ENCODE measurements at regions not wholly inside any gene's neighbourhood (a gene's known extent, or its start where the extent isn't known, plus 50 kb on each side); places are given as distances from the start of the nearest gene placed in this dataset.

GRCh38 chr10:88178758-88179157 lies 315.3 kb downstream of the PTEN start:
- no peak for DNase-seq

GRCh38 chr10:88179831-88180230 lies 316.4 kb downstream of the PTEN start:
- no peak for DNase-seq

GRCh38 chr10:88181902-88182600 lies 318.6 kb downstream of the PTEN start:
- DNase-seq = no peak

- DNase-seq = no peak
Observed at GRCh38 chr10:88182601-88182930, 319.1 kb downstream of the PTEN start.

GRCh38 chr10:88184543-88185297 lies 321.3 kb downstream of the PTEN start:
- no peak for DNase-seq

- DNase-seq = no peak
Observed at GRCh38 chr10:88185830-88186229, 322.4 kb downstream of the PTEN start.

GRCh38 chr10:88186335-88186734 lies 322.9 kb downstream of the PTEN start:
- no peak for DNase-seq

GRCh38 chr10:88187472-88187871 lies 324.0 kb downstream of the PTEN start:
- DNase-seq = no peak

- DNase-seq = no peak
Observed at GRCh38 chr10:88190123-88190522, 326.7 kb downstream of the PTEN start.

- DNase-seq = no peak
Observed at GRCh38 chr10:88190540-88191235, 327.3 kb downstream of the PTEN start.

GRCh38 chr10:88193018-88193417 lies 329.6 kb downstream of the PTEN start:
- no peak for DNase-seq

- DNase-seq = peak; percentile 38 to 63
Observed at GRCh38 chr10:88194041-88194887, 330.8 kb downstream of the PTEN start.

- no peak for DNase-seq
Observed at GRCh38 chr10:88194961-88195367, 331.5 kb downstream of the PTEN start.

GRCh38 chr10:88195841-88196240 lies 332.4 kb downstream of the PTEN start:
- no peak for DNase-seq

- no peak for DNase-seq
Observed at GRCh38 chr10:88196291-88196690, 332.9 kb downstream of the PTEN start.

GRCh38 chr10:88198023-88198422 lies 334.6 kb downstream of the PTEN start:
- DNase-seq = no peak

- DNase-seq = no peak
Observed at GRCh38 chr10:88200312-88201032, 337.0 kb downstream of the PTEN start.

GRCh38 chr10:88205842-88206446 lies 342.5 kb downstream of the PTEN start:
- no peak for DNase-seq

- no peak for DNase-seq
Observed at GRCh38 chr10:88207121-88207546, 343.7 kb downstream of the PTEN start.

- DNase-seq = no peak
Observed at GRCh38 chr10:88209231-88209630, 345.8 kb downstream of the PTEN start.

GRCh38 chr10:88209837-88210561 lies 346.6 kb downstream of the PTEN start:
- DNase-seq = no peak

Data from CD4-positive, alpha-beta T cell treated with Interleukin-4 for 1 hour (primary cell).